Upper lobe of left lung (tissue), 6 donors: ENCODE measurements at regions not wholly inside any gene's neighbourhood (a gene's known extent, or its start where the extent isn't known, plus 50 kb on each side); places are given as distances from the start of the nearest gene placed in this dataset.

Experiments
- ATAC-seq, 2 donors: fragments of 200-7000 bp; cut with Tn5 transposase; one replicate each; pipeline ENCODE4 v1.9.1; 2022; ENCODE audit warnings: mild to moderate bottlenecking in 2 of 2, moderate library complexity in 2 of 2; ENCODE audit not compliant: low FRiP score in 2 of 2
- DNase-seq, 2 donors: peaks; one replicate each; pipeline ENCODE4 v3.0.0-alpha.2; 2019 to 2020
- H3K27ac ChIP-seq, 4 donors: fragments of 200-600 bp; sonication (generic); one replicate each; pipeline ENCODE4 v1.5.1; 2016 to 2019
- H3K27me3 ChIP-seq, 4 donors: fragments of 200-600 bp; sonication (generic); one replicate each; pipeline ENCODE4 v1.5.1; 2017 to 2019
- H3K36me3 ChIP-seq, 4 donors: fragments of 200-600 bp; sonication (generic); one replicate each; pipeline ENCODE4 v1.5.1; 2016 to 2019
- H3K4me1 ChIP-seq, 4 donors: fragments of 200-600 bp; sonication (generic); one replicate each; pipeline ENCODE4 v1.5.1; 2018 to 2019
- H3K4me3 ChIP-seq, 4 donors: fragments of 200-600 bp; sonication (generic); one replicate each; pipeline ENCODE4 v1.5.1; 2017 to 2019; ENCODE audit warnings: mild to moderate bottlenecking in 2 of 4, moderate library complexity in 1 of 4
- H3K9me3 ChIP-seq, 4 donors: fragments of 200-600 bp; sonication (generic); one replicate each; pipeline ENCODE4 v1.5.1; 2018 to 2019
- CTCF ChIP-seq, 6 experiments: fragments of 450-650 bp in 4 of 6; fragments of 200-600 bp in 2 of 6; sonication (generic) in 2 of 6; IDR thresholded peaks; one replicate each; pipeline ENCODE4 v1.5.1; 2016 to 2019; ENCODE audit warnings: antibody characterized with exemption in 6 of 6
- EP300 ChIP-seq, 4 donors: sonication (generic); formaldehyde crosslinking; IDR thresholded peaks; one replicate each; pipeline ENCODE4 v1.5.1; 2017; ENCODE audit warnings: antibody characterized with exemption in 4 of 4, control low read depth in 2 of 4
- POLR2A ChIP-seq, 4 donors: fragments of 450-650 bp; IDR thresholded peaks; one replicate each; pipeline ENCODE4 v1.5.1; 2016 to 2017; ENCODE audit warnings: antibody characterized with exemption in 4 of 4, mild to moderate bottlenecking in 2 of 4
- POLR2AphosphoS5 ChIP-seq, 2 donors: sonication (generic); formaldehyde crosslinking; IDR thresholded peaks; one replicate each; pipeline ENCODE4 v1.5.1; 2017; ENCODE audit warnings: antibody characterized with exemption in 2 of 2
- WGBS, 2 donors: methylation state at CpG; one replicate each; pipeline ENCODE4 v1.1.5; 2017 to 2018; 5-methylcytosine and 5-hydroxymethylcytosine counted together
- donor health status: DM: no; HTN: no; CAD: no; lungs with moderate emphysema.
- donor health status: DM: no; HTN: yes; CAD: no; lungs with severe emphysema.

GRCh38 chr13:44807449-44808034 lies 181.7 kb downstream of the NUFIP1 start:
- 88 to 96% methylated on average over 5 of the region's 5 CpGs for WGBS, 2 donors

GRCh38 chr13:44806826-44807225 lies 182.4 kb downstream of the NUFIP1 start:
- Histone ChIP-seq H3K27me3 (no peaks in the 10 kb centered on the region), H3K27ac (no peak overlapping the region), H3K4me3 (no peak overlapping the region), H3K36me3 (no peaks in the 10 kb centered on the region), H3K9me3 (no peaks in the 10 kb centered on the region), H3K4me1 (peaks cover 0 to 14% (median 5%) of the 10 kb centered on the region in 4 donors)
- 87 to 97% methylated on average over 10 of the region's 10 CpGs for WGBS, 2 donors
- no peak for TF ChIP-seq CTCF (IDR thresholded peaks at IDR 0.05)
- no peak for TF ChIP-seq POLR2A (IDR thresholded peaks at IDR 0.05)
- TF ChIP-seq POLR2AphosphoS5 (IDR thresholded peaks at IDR 0.05), result no peak
- no peak for TF ChIP-seq EP300 (IDR thresholded peaks at IDR 0.05)
- ATAC-seq (no peak), DNase-seq (no peak)

More at GRCh38 chr13:44807449-44808034, 181.7 kb downstream of the NUFIP1 start:
- Histone ChIP-seq H3K4me1 (peaks cover 0 to 14% (median 5%) of the 10 kb centered on the region in 4 donors), H3K9me3 (no peaks in the 10 kb centered on the region), H3K36me3 (no peaks in the 10 kb centered on the region), H3K4me3 (no peak overlapping the region), H3K27ac (no peak overlapping the region), H3K27me3 (no peaks in the 10 kb centered on the region)
- no peak for ATAC-seq
- TF ChIP-seq EP300 (IDR thresholded peaks at IDR 0.05), result no peak
- TF ChIP-seq POLR2AphosphoS5 (IDR thresholded peaks at IDR 0.05), result no peak
- TF ChIP-seq CTCF (IDR thresholded peaks at IDR 0.05), result no peak
- TF ChIP-seq POLR2A (IDR thresholded peaks at IDR 0.05), result no peak
- DNase-seq, result no peak

GRCh38 chr13:44805585-44805984 lies 183.7 kb downstream of the NUFIP1 start:
- ATAC-seq, result no peak
- peaks cover 0 to 14% (median 5%) of the 10 kb centered on the region in 4 donors for H3K4me1 ChIP-seq
- no peak for DNase-seq
- WGBS, 2 donors, result 92 to 96% methylated on average over 5 of the region's 5 CpGs
- no peak overlapping the region for H3K27ac ChIP-seq
- no peaks in the 10 kb centered on the region for H3K27me3 ChIP-seq
- H3K36me3 ChIP-seq, result no peaks in the 10 kb centered on the region
- no peak for TF ChIP-seq CTCF (IDR thresholded peaks at IDR 0.05)
- TF ChIP-seq POLR2AphosphoS5 (IDR thresholded peaks at IDR 0.05), result no peak
- TF ChIP-seq EP300 (IDR thresholded peaks at IDR 0.05), result no peak
- no peaks in the 10 kb centered on the region for H3K9me3 ChIP-seq
- no peak overlapping the region for H3K4me3 ChIP-seq

- no peak for ATAC-seq
- no peak overlapping the region for H3K27ac ChIP-seq
- TF ChIP-seq CTCF (IDR thresholded peaks at IDR 0.05) (no peak), EP300 (IDR thresholded peaks at IDR 0.05) (no peak), POLR2AphosphoS5 (IDR thresholded peaks at IDR 0.05) (no peak), POLR2A (IDR thresholded peaks at IDR 0.05) (no peak)
- DNase-seq, result no peak
- H3K9me3 ChIP-seq, result no peaks in the 10 kb centered on the region
- WGBS, 2 donors, result 90 to 96% methylated on average over 4 of the region's 4 CpGs
- no peaks in the 10 kb centered on the region for H3K27me3 ChIP-seq
- no peaks in the 10 kb centered on the region for H3K36me3 ChIP-seq
- no peak overlapping the region for H3K4me3 ChIP-seq
- peaks cover 0 to 3% (median 0%) of the 10 kb centered on the region in 4 donors for H3K4me1 ChIP-seq
Measured at GRCh38 chr13:44803390-44803789, 185.9 kb downstream of the NUFIP1 start.

GRCh38 chr13:44802491-44802890 lies 186.8 kb downstream of the NUFIP1 start:
- Histone ChIP-seq H3K27ac (no peak overlapping the region), H3K36me3 (no peaks in the 10 kb centered on the region), H3K4me3 (no peak overlapping the region), H3K4me1 (peaks cover 0 to 2% (median 0%) of the 10 kb centered on the region in 4 donors), H3K27me3 (no peaks in the 10 kb centered on the region), H3K9me3 (no peaks in the 10 kb centered on the region)
- 63 to 75% methylated on average over 4 of the region's 4 CpGs for WGBS, 2 donors
- no peak for DNase-seq
- ATAC-seq, result no peak
- TF ChIP-seq POLR2A (IDR thresholded peaks at IDR 0.05), result no peak
- TF ChIP-seq POLR2AphosphoS5 (IDR thresholded peaks at IDR 0.05), result no peak
- no peak for TF ChIP-seq EP300 (IDR thresholded peaks at IDR 0.05)
- no peak for TF ChIP-seq CTCF (IDR thresholded peaks at IDR 0.05)
